ENCODE measurements at regions not wholly inside any gene's neighbourhood (a gene's known extent, or its start where the extent isn't known, plus 50 kb on each side); places are given as distances from the start of the nearest gene placed in this dataset.

DNA sequence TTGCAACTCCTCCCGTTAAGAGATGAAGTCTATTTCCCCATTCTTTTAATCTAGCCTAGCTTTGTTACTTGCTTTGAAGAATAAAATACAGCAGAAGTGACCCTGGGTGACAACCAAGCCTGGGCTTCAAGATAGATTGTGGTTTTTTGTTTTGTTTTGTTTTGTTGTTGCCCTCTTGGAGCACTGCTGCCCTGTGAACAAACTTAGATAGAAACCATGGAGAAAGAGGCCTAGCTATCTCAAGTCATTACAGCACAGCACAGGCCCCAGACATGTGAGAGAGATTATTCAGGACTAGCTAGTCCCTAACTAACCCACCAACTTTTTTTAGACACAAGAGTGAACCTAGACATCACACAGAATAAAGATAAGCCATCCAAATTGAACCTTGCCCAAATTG, 475.2 kb downstream of the EPHA7 start:
- TF ChIP-seq, protein P1, sequence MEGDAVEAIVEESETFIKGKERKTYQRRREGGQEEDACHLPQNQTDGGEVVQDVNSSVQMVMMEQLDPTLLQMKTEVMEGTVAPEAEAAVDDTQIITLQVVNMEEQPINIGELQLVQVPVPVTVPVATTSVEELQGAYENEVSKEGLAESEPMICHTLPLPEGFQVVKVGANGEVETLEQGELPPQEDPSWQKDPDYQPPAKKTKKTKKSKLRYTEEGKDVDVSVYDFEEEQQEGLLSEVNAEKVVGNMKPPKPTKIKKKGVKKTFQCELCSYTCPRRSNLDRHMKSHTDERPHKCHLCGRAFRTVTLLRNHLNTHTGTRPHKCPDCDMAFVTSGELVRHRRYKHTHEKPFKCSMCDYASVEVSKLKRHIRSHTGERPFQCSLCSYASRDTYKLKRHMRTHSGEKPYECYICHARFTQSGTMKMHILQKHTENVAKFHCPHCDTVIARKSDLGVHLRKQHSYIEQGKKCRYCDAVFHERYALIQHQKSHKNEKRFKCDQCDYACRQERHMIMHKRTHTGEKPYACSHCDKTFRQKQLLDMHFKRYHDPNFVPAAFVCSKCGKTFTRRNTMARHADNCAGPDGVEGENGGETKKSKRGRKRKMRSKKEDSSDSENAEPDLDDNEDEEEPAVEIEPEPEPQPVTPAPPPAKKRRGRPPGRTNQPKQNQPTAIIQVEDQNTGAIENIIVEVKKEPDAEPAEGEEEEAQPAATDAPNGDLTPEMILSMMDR (IDR thresholded peaks at IDR 0.05; ENCODE audit: low read depth, low read length, missing input control) = no peak
- no peak for TF ChIP-seq YY1 (IDR thresholded peaks at IDR 0.05)
- no peak for TF ChIP-seq RAD21 (IDR thresholded peaks at IDR 0.05)
- TF ChIP-seq, protein P2, sequence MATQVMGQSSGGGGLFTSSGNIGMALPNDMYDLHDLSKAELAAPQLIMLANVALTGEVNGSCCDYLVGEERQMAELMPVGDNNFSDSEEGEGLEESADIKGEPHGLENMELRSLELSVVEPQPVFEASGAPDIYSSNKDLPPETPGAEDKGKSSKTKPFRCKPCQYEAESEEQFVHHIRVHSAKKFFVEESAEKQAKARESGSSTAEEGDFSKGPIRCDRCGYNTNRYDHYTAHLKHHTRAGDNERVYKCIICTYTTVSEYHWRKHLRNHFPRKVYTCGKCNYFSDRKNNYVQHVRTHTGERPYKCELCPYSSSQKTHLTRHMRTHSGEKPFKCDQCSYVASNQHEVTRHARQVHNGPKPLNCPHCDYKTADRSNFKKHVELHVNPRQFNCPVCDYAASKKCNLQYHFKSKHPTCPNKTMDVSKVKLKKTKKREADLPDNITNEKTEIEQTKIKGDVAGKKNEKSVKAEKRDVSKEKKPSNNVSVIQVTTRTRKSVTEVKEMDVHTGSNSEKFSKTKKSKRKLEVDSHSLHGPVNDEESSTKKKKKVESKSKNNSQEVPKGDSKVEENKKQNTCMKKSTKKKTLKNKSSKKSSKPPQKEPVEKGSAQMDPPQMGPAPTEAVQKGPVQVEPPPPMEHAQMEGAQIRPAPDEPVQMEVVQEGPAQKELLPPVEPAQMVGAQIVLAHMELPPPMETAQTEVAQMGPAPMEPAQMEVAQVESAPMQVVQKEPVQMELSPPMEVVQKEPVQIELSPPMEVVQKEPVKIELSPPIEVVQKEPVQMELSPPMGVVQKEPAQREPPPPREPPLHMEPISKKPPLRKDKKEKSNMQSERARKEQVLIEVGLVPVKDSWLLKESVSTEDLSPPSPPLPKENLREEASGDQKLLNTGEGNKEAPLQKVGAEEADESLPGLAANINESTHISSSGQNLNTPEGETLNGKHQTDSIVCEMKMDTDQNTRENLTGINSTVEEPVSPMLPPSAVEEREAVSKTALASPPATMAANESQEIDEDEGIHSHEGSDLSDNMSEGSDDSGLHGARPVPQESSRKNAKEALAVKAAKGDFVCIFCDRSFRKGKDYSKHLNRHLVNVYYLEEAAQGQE (IDR thresholded peaks at IDR 0.05) = no peak
- TF ChIP-seq RXRA (IDR thresholded peaks at IDR 0.05) = no peak
- TF ChIP-seq SP1 (IDR thresholded peaks at IDR 0.05) = no peak
- no peak for TF ChIP-seq TAF1 (conservative IDR thresholded peaks at IDR 0.05)
- TF ChIP-seq, protein P3, sequence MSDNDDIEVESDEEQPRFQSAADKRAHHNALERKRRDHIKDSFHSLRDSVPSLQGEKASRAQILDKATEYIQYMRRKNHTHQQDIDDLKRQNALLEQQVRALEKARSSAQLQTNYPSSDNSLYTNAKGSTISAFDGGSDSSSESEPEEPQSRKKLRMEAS (IDR thresholded peaks at IDR 0.05) = no peak
- TF ChIP-seq, protein P4, sequence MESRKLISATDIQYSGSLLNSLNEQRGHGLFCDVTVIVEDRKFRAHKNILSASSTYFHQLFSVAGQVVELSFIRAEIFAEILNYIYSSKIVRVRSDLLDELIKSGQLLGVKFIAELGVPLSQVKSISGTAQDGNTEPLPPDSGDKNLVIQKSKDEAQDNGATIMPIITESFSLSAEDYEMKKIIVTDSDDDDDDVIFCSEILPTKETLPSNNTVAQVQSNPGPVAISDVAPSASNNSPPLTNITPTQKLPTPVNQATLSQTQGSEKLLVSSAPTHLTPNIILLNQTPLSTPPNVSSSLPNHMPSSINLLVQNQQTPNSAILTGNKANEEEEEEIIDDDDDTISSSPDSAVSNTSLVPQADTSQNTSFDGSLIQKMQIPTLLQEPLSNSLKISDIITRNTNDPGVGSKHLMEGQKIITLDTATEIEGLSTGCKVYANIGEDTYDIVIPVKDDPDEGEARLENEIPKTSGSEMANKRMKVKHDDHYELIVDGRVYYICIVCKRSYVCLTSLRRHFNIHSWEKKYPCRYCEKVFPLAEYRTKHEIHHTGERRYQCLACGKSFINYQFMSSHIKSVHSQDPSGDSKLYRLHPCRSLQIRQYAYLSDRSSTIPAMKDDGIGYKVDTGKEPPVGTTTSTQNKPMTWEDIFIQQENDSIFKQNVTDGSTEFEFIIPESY (IDR thresholded peaks at IDR 0.05) = no peak
- no peak for TF ChIP-seq GABPA (IDR thresholded peaks at IDR 0.05 in 1 of 2, conservative IDR thresholded peaks at IDR 0.05 in 1 of 2)

Measured in liver (tissue), 3 donors.